ENCODE measurements at regions not wholly inside any gene's neighbourhood (a gene's known extent, or its start where the extent isn't known, plus 50 kb on each side); places are given as distances from the start of the nearest gene placed in this dataset.

GRCh38 chr7:156024201-156024600 is 211.9 kb upstream of the SHH start:
- TF ChIP-seq EZH2 (IDR thresholded peaks at IDR 0.05; ENCODE audit: borderline replicate concordance) (no peak), EZH2phosphoT487 (IDR thresholded peaks at IDR 0.05; ENCODE audit: low read depth, severe bottlenecking, unreplicated experiment) (no peak), CTCF (IDR thresholded peaks at IDR 0.05; ENCODE audit: poor library complexity) (no peak)
- Histone ChIP-seq H3K9me3 (ENCODE audit: low read depth) (no peaks in the 10 kb centered on the region), H3K36me3 (replicated peaks; ENCODE audit: insufficient read depth, low read depth) (no peaks in the 10 kb centered on the region), H3K79me2 (no peaks in the 10 kb centered on the region), H2AFZ (no peak overlapping the region), H3K27me3 (no peaks in the 10 kb centered on the region), H3K4me2 (no peak overlapping the region), H3K4me1 (ENCODE audit: insufficient read depth) (no peaks in the 10 kb centered on the region), H3K27ac (no peak overlapping the region), H3K9me2 (replicated peaks; ENCODE audit: insufficient read depth) (no peaks in the 10 kb centered on the region), H4K20me1 (ENCODE audit: insufficient read depth, poor library complexity, severe bottlenecking) (no peaks in the 10 kb centered on the region), H3K4me3 (no peak overlapping the region)
- DNase-seq (ENCODE audit: low spot score) = no peak
- 89% methylated on average over 7 of the region's 7 CpGs for WGBS (ENCODE audit: low lambda C conversion rate, missing lambda C conversion rate)

- no peaks in the 10 kb centered on the region for H3K27me3 ChIP-seq
- no peak for DNase-seq (ENCODE audit: low spot score)
- H4K20me1 ChIP-seq (ENCODE audit: insufficient read depth, poor library complexity, severe bottlenecking) = no peaks in the 10 kb centered on the region
- H3K4me3 ChIP-seq = no peak overlapping the region
- H3K4me1 ChIP-seq (ENCODE audit: insufficient read depth) = no peaks in the 10 kb centered on the region
- TF ChIP-seq CTCF (IDR thresholded peaks at IDR 0.05; ENCODE audit: poor library complexity) (no peak), EZH2 (IDR thresholded peaks at IDR 0.05; ENCODE audit: borderline replicate concordance) (no peak), EZH2phosphoT487 (IDR thresholded peaks at IDR 0.05; ENCODE audit: low read depth, severe bottlenecking, unreplicated experiment) (no peak)
- no peaks in the 10 kb centered on the region for H3K36me3 ChIP-seq (replicated peaks; ENCODE audit: insufficient read depth, low read depth)
- no peak overlapping the region for H3K4me2 ChIP-seq
- H3K27ac ChIP-seq = no peak overlapping the region
- no peaks in the 10 kb centered on the region for H3K9me3 ChIP-seq (ENCODE audit: low read depth)
- H2AFZ ChIP-seq = no peak overlapping the region
- 88% methylated on average over 24 of the region's 26 CpGs for WGBS (ENCODE audit: low lambda C conversion rate, missing lambda C conversion rate)
- H3K9me2 ChIP-seq (replicated peaks; ENCODE audit: insufficient read depth) = no peaks in the 10 kb centered on the region
- no peaks in the 10 kb centered on the region for H3K79me2 ChIP-seq
Measured at GRCh38 chr7:156022483-156023459, 210.5 kb upstream of the SHH start.

- Histone ChIP-seq H3K4me1 (ENCODE audit: insufficient read depth) (no peaks in the 10 kb centered on the region), H3K4me3 (no peak overlapping the region), H2AFZ (no peak overlapping the region), H3K27me3 (no peaks in the 10 kb centered on the region), H4K20me1 (ENCODE audit: insufficient read depth, poor library complexity, severe bottlenecking) (no peaks in the 10 kb centered on the region), H3K9me3 (ENCODE audit: low read depth) (no peaks in the 10 kb centered on the region), H3K36me3 (replicated peaks; ENCODE audit: insufficient read depth, low read depth) (no peaks in the 10 kb centered on the region), H3K9me2 (replicated peaks; ENCODE audit: insufficient read depth) (no peaks in the 10 kb centered on the region), H3K27ac (no peak overlapping the region), H3K4me2 (no peak overlapping the region), H3K79me2 (no peaks in the 10 kb centered on the region)
- DNase-seq (ENCODE audit: low spot score) = no peak
- WGBS (ENCODE audit: low lambda C conversion rate, missing lambda C conversion rate) = 86% methylated on average over 9 of the region's 9 CpGs
- TF ChIP-seq EZH2phosphoT487 (IDR thresholded peaks at IDR 0.05; ENCODE audit: low read depth, severe bottlenecking, unreplicated experiment) (no peak), CTCF (IDR thresholded peaks at IDR 0.05; ENCODE audit: poor library complexity) (no peak), EZH2 (IDR thresholded peaks at IDR 0.05; ENCODE audit: borderline replicate concordance) (no peak)
Measured at GRCh38 chr7:156021471-156021870, 209.2 kb upstream of the SHH start.

Measured in hepatocyte (in vitro differentiated cells).